Coronary artery (tissue), 2 donors: ENCODE measurements at regions not wholly inside any gene's neighbourhood (a gene's known extent, or its start where the extent isn't known, plus 50 kb on each side); places are given as distances from the start of the nearest gene placed in this dataset.

Experiments
- DNase-seq: peaks from one replicate; pipeline ENCODE4 v3.0.0-alpha.2; 2017; ENCODE audit warnings: low spot score
- H3K27ac ChIP-seq, 2 donors: fragments of 200-600 bp; sonication (generic); one replicate each; pipeline ENCODE4 v1.5.1; 2016 to 2019
- H3K4me3 ChIP-seq: fragments of 200-600 bp; sonication (generic); 2 replicates; pipeline ENCODE4 v1.5.1; 2016; ENCODE audit warnings: mild to moderate bottlenecking, moderate library complexity
- CTCF ChIP-seq: fragments of 200-600 bp; sonication (generic); IDR thresholded peaks from one replicate; pipeline ENCODE4 v1.5.1; 2019; ENCODE audit warnings: antibody characterized with exemption

- TF ChIP-seq CTCF, result no peak
- H3K4me3 ChIP-seq, result no peak overlapping the region
- no peak overlapping the region for H3K27ac ChIP-seq
- DNase-seq, result no peak
Measured at GRCh38 chr18:59835605-59836379, 64.0 kb upstream of the PMAIP1 start.

- TF ChIP-seq CTCF, result no peak
- no peak overlapping the region for H3K4me3 ChIP-seq
- H3K27ac ChIP-seq, result no peak overlapping the region
- no peak for DNase-seq
Measured at GRCh38 chr18:59834267-59834666, 65.5 kb upstream of the PMAIP1 start.

- TF ChIP-seq CTCF, result no peak
- no peak for DNase-seq
- Histone ChIP-seq H3K27ac (no peak overlapping the region), H3K4me3 (no peak overlapping the region)
Measured at GRCh38 chr18:59833785-59834184, 66.0 kb upstream of the PMAIP1 start.

- Histone ChIP-seq H3K4me3 (no peak overlapping the region), H3K27ac (no peak overlapping the region)
- no peak for DNase-seq
- TF ChIP-seq CTCF, result no peak
Measured at GRCh38 chr18:59823596-59824195, 76.1 kb upstream of the PMAIP1 start.

- no peak for DNase-seq
- TF ChIP-seq CTCF, result no peak
- Histone ChIP-seq H3K4me3 (no peak overlapping the region), H3K27ac (no peak overlapping the region)
Measured at GRCh38 chr18:59822612-59823550, 76.9 kb upstream of the PMAIP1 start.

GRCh38 chr18:59821983-59822382 is 77.8 kb upstream of the PMAIP1 start:
- DNase-seq, result no peak
- H3K27ac ChIP-seq, result no peak overlapping the region
- no peak for TF ChIP-seq CTCF
- no peak overlapping the region for H3K4me3 ChIP-seq
